ENCODE measurements at regions not wholly inside any gene's neighbourhood (a gene's known extent, or its start where the extent isn't known, plus 50 kb on each side); places are given as distances from the start of the nearest gene placed in this dataset.

GRCh38 chr6:113359155-113360140, 497.7 kb upstream of the MARCKS start:
- H3K27ac ChIP-seq = no peak overlapping the region
- peaks cover 5% of the 10 kb centered on the region for H3K4me1 ChIP-seq
- TF ChIP-seq CTCF (IDR thresholded peaks at IDR 0.05) = no peak
- H3K9ac ChIP-seq = no peak overlapping the region
- H3K4me2 ChIP-seq (ENCODE audit: low read length) = no peak overlapping the region
- no peaks in the 10 kb centered on the region for H3K27me3 ChIP-seq (ENCODE audit: control insufficient read depth, insufficient read depth, low read length)
- H3K36me3 ChIP-seq (ENCODE audit: control insufficient read depth, insufficient read depth, low read length) = no peaks in the 10 kb centered on the region
- no peak overlapping the region for H3K4me3 ChIP-seq (ENCODE audit: low read depth, low read length)
- H2AFZ ChIP-seq = peak overlapping the region; percentile 57
- no peaks in the 10 kb centered on the region for H3K79me2 ChIP-seq
- no peaks in the 10 kb centered on the region for H3K9me3 ChIP-seq (ENCODE audit: control insufficient read depth, low read length)

GRCh38 chr6:113361014-113361645, 496.0 kb upstream of the MARCKS start:
- no peaks in the 10 kb centered on the region for H3K79me2 ChIP-seq
- H3K27me3 ChIP-seq (ENCODE audit: control insufficient read depth, insufficient read depth, low read length) = no peaks in the 10 kb centered on the region
- H3K36me3 ChIP-seq (ENCODE audit: control insufficient read depth, insufficient read depth, low read length) = no peaks in the 10 kb centered on the region
- TF ChIP-seq CTCF (IDR thresholded peaks at IDR 0.05) = no peak
- peaks cover 5% of the 10 kb centered on the region for H3K4me1 ChIP-seq
- no peak overlapping the region for H3K27ac ChIP-seq
- H2AFZ ChIP-seq = peak overlapping the region; percentile 60
- H3K9ac ChIP-seq = no peak overlapping the region
- no peaks in the 10 kb centered on the region for H3K9me3 ChIP-seq (ENCODE audit: control insufficient read depth, low read length)
- H3K4me2 ChIP-seq (ENCODE audit: low read length) = no peak overlapping the region
- H3K4me3 ChIP-seq (ENCODE audit: low read depth, low read length) = no peak overlapping the region

DNA sequence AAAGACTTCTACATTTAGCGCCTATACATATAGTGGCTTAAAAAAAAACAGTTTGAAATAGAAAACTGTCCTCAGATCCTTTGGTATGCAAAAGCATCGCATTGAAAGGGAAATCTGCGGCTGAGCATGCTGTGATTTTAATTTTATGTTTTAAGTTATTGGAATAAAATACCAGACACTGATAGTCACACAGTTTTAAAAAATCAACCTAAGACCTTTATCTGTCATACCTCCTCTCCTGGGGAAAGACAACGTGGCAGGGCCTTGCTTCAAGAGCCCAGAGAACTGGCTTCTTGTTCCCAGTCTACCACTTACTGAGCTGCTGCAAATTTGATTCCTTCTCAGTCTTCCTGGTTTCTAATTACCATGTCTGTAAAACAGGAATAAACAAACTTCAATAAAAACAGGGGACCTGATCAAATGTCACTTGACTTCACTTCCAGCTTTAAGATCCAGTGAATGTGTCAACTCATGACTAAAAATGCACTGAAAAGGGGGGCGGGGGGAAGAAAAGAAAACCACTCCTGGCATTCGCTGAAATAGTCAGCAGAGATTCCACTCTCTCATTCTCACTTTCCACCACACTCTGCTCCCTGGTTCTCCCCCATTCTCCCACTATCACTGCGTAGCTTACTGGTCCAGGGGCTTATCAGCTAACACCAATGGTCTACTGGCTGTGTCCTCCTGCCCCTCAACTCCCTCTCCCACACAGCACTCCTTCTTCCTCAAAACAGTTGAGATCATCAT, 494.7 kb upstream of the MARCKS start:
- H3K79me2 ChIP-seq = no peaks in the 10 kb centered on the region
- H3K36me3 ChIP-seq (ENCODE audit: control insufficient read depth, insufficient read depth, low read length) = no peaks in the 10 kb centered on the region
- H3K9me3 ChIP-seq (ENCODE audit: control insufficient read depth, low read length) = no peaks in the 10 kb centered on the region
- no peaks in the 10 kb centered on the region for H3K27me3 ChIP-seq (ENCODE audit: control insufficient read depth, insufficient read depth, low read length)
- no peak overlapping the region for H3K9ac ChIP-seq
- H3K27ac ChIP-seq = no peak overlapping the region
- peak overlapping the region; percentile 3 for H2AFZ ChIP-seq
- peaks cover 5% of the 10 kb centered on the region for H3K4me1 ChIP-seq
- no peak for TF ChIP-seq CTCF (IDR thresholded peaks at IDR 0.05)
- no peak overlapping the region for H3K4me2 ChIP-seq (ENCODE audit: low read length)
- no peak overlapping the region for H3K4me3 ChIP-seq (ENCODE audit: low read depth, low read length)

- Histone ChIP-seq H3K4me2 (ENCODE audit: low read length) (no peak overlapping the region), H3K27ac (no peak overlapping the region), H3K9me3 (ENCODE audit: control insufficient read depth, low read length) (no peaks in the 10 kb centered on the region), H3K27me3 (ENCODE audit: control insufficient read depth, insufficient read depth, low read length) (no peaks in the 10 kb centered on the region), H3K79me2 (no peaks in the 10 kb centered on the region), H3K4me3 (ENCODE audit: low read depth, low read length) (no peak overlapping the region), H2AFZ (peak overlapping the region; percentile 3), H3K4me1 (peaks cover 5% of the 10 kb centered on the region), H3K9ac (no peak overlapping the region), H3K36me3 (ENCODE audit: control insufficient read depth, insufficient read depth, low read length) (no peaks in the 10 kb centered on the region)
- TF ChIP-seq CTCF (IDR thresholded peaks at IDR 0.05) = no peak
Observed at GRCh38 chr6:113363048-113363798, 493.9 kb upstream of the MARCKS start.
